Endothelial cell (in vitro differentiated cells): ENCODE measurements at regions not wholly inside any gene's neighbourhood (a gene's known extent, or its start where the extent isn't known, plus 50 kb on each side); places are given as distances from the start of the nearest gene placed in this dataset.

Experiments used
- DNase-seq: peaks from one replicate; pipeline ENCODE4 v3.0.0; 2021; ENCODE audit warnings: low spot score
- H3K27ac Mint-ChIP-seq: one replicate; pipeline ENCODE4 v1.8.0; 2021; ENCODE audit warnings: mixed read lengths, inconsistent platforms; ENCODE audit not compliant: unreplicated experiment
- H3K27me3 Mint-ChIP-seq: one replicate; pipeline ENCODE4 v1.8.0; 2021; ENCODE audit warnings: mild to moderate bottlenecking, moderate library complexity, mixed read lengths, inconsistent platforms; ENCODE audit not compliant: unreplicated experiment
- H3K36me3 Mint-ChIP-seq: one replicate; pipeline ENCODE4 v1.8.0; 2021; ENCODE audit warnings: mild to moderate bottlenecking, low read depth, mixed read lengths, inconsistent platforms; ENCODE audit not compliant: unreplicated experiment
- H3K4me1 Mint-ChIP-seq: one replicate; pipeline ENCODE4 v1.8.0; 2021; ENCODE audit warnings: mild to moderate bottlenecking, mixed read lengths, inconsistent platforms; ENCODE audit not compliant: unreplicated experiment
- H3K4me3 Mint-ChIP-seq: one replicate; pipeline ENCODE4 v1.8.0; 2021; ENCODE audit warnings: mild to moderate bottlenecking, mixed read lengths, inconsistent platforms; ENCODE audit not compliant: unreplicated experiment
- H3K9me3 Mint-ChIP-seq: one replicate; pipeline ENCODE4 v1.8.0; 2021; ENCODE audit warnings: mixed read lengths, inconsistent platforms; ENCODE audit not compliant: unreplicated experiment
- TF ChIP-seq, protein P1 (sequence below): fragments of 200-600 bp; sonication (generic); IDR thresholded peaks from one replicate; pipeline ENCODE4 v1.5.0; 2021; ENCODE audit warnings: antibody characterized with exemption; ENCODE audit not compliant: unreplicated experiment

DNA sequence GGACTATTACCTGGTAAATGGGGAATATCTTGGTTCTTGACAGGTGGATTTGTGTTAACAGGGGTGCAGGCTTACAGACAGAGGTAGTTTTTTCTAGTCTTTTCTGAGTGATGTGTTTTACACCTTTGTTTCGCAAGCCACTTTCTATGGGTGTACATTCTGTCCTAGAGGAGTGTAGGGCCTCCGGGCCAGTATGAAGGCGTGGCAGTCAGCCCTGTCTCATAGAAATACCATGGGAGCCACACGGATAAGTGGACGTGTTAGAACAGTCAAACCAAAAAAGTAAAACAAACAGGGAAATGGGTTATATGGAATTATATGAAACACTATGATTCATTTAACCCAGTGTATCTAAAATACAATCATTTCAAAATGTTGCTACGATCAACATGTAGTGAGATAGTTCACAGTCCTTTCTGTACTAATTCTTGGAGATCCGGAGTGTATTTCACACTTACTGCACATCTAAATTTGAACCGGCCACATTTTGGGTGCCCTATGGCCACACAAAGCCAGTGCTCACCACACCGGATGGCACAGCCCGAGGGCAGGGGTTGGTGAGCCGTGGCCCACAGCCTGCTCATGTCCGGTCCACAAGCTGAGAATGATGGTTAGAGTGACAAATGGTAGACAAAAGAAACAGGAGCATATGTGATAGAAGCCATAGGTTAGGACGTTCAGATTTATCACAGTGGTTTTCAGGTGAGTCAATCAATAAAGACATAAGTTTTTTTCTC, 80.1 kb upstream of the IRX4 start:
- H3K27ac Mint-ChIP-seq: no peak overlapping the region
- H3K36me3 Mint-ChIP-seq: peaks cover 4% of the 10 kb centered on the region
- TF ChIP-seq, protein P1, sequence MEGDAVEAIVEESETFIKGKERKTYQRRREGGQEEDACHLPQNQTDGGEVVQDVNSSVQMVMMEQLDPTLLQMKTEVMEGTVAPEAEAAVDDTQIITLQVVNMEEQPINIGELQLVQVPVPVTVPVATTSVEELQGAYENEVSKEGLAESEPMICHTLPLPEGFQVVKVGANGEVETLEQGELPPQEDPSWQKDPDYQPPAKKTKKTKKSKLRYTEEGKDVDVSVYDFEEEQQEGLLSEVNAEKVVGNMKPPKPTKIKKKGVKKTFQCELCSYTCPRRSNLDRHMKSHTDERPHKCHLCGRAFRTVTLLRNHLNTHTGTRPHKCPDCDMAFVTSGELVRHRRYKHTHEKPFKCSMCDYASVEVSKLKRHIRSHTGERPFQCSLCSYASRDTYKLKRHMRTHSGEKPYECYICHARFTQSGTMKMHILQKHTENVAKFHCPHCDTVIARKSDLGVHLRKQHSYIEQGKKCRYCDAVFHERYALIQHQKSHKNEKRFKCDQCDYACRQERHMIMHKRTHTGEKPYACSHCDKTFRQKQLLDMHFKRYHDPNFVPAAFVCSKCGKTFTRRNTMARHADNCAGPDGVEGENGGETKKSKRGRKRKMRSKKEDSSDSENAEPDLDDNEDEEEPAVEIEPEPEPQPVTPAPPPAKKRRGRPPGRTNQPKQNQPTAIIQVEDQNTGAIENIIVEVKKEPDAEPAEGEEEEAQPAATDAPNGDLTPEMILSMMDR: no peak
- peaks cover 23% of the 10 kb centered on the region for H3K4me1 Mint-ChIP-seq
- H3K27me3 Mint-ChIP-seq: peaks cover 2% of the 10 kb centered on the region
- no peaks in the 10 kb centered on the region for H3K9me3 Mint-ChIP-seq
- no peak for DNase-seq
- H3K4me3 Mint-ChIP-seq: no peak overlapping the region

DNA sequence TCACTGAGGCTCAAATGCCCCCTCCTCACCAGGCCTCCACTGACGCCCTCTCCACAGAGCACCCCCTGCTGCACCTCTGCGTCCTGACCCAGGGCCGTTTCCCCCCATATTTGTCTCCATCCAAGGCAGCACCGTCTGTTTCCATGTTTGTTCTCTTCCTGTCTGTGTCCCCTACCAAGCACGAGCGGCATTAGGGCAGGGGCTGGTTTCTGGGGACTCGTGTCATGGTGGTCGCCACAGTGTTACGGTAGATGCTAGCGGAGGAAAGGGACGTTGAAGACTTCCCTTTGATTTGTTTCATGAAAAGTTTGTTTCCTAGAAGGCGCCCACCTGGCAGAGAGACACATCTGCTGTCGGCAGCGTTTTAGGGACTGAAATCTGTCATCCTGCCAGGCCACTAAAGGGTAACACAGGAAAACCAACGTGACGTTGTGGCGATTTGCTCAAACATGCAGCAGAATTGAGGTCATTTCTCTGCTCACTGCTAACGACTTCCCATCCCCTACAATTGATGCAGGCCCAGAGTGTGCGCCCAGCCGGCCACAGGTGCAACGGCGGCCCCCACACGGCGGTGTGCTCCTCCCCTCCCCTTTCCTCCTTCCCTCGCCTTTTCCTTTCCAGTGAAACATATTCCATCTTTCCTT, 79.3 kb upstream of the IRX4 start:
- H3K27ac Mint-ChIP-seq: no peak overlapping the region
- H3K4me1 Mint-ChIP-seq: peaks cover 18% of the 10 kb centered on the region
- peaks cover 4% of the 10 kb centered on the region for H3K36me3 Mint-ChIP-seq
- no peak overlapping the region for H3K4me3 Mint-ChIP-seq
- peaks cover 2% of the 10 kb centered on the region for H3K27me3 Mint-ChIP-seq
- TF ChIP-seq, protein P1: no peak
- DNase-seq: no peak
- H3K9me3 Mint-ChIP-seq: no peaks in the 10 kb centered on the region

DNA sequence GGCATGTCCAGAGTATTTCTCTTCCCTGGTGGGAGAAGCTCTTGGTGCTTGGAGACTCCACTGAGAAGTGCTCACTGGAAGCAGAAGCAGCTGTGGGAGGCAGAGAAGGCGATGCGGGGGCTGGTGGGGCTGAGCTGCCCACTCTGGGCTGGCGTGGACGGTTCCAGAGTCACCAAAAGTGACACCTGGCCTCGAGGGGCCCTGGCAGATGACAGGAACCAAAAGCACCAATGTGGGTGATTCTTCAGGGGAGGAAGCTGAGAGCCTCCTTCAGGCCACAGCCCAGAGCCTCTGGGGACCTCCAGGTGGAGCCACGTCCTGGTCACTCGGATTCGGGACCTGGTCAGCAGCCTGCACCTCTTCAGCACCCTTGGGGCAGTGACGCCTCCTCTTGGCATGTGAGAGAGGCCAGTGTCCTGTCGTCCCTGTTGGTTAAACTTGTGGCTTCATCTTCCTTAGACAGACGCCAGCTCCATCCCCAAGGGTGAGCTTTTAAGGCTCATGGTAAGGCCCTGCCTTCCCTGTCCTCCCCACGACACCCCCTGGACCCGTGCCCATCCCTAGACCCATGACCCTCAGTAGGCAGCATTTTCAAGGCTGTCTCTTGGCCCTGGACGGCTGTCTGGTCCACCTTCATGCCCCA, 78.7 kb upstream of the IRX4 start:
- no peak overlapping the region for H3K27ac Mint-ChIP-seq
- peaks cover 11% of the 10 kb centered on the region for H3K4me1 Mint-ChIP-seq
- TF ChIP-seq, protein P1: no peak
- H3K27me3 Mint-ChIP-seq: peaks cover 2% of the 10 kb centered on the region
- H3K36me3 Mint-ChIP-seq: peaks cover 4% of the 10 kb centered on the region
- H3K4me3 Mint-ChIP-seq: no peak overlapping the region
- DNase-seq: no peak
- no peaks in the 10 kb centered on the region for H3K9me3 Mint-ChIP-seq

DNA sequence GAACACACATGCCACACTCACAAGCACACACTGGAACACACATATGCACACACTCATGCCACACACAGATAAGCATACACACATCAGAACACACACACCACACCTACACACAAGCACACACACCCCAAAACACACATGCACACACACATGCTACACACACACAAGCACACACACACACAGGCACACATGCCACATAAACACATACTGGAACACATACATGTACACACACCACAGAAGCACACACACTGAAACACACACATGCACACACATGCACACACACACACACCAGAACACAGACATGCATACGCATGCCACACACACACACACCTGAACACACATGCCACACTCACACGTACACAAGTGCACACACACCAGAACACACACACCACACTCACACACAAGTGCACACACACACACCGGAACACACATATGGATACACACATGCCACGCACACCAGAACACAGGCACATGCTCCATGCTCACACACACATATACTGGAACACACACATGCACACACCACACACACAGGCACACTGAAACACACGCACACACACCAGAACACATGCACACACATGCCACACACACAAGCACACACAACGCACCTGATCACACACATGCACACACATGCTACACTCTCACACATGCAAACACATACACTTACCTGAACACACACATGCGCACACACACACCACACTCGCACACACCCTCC, 78.0 kb upstream of the IRX4 start:
- H3K4me1 Mint-ChIP-seq: peaks cover 5% of the 10 kb centered on the region
- no peak for DNase-seq

More for the DNA sequence above, 78.0 kb upstream of the IRX4 start:
- Mint-ChIP-seq H3K36me3 (peaks cover 4% of the 10 kb centered on the region), H3K27me3 (no peaks in the 10 kb centered on the region), H3K9me3 (no peaks in the 10 kb centered on the region), H3K4me3 (no peak overlapping the region), H3K27ac (no peak overlapping the region)
- TF ChIP-seq, protein P1: no peak
